CD4-positive, alpha-beta T cell treated with Interleukin-15 for 4 hours (primary cell): ENCODE measurements at regions not wholly inside any gene's neighbourhood (a gene's known extent, or its start where the extent isn't known, plus 50 kb on each side); places are given as distances from the start of the nearest gene placed in this dataset.

Source experiments
- DNase-seq: peaks from one replicate; pipeline ENCODE4 v3.0.0-alpha.2; 2020; ENCODE audit warnings: low spot score

DNA sequence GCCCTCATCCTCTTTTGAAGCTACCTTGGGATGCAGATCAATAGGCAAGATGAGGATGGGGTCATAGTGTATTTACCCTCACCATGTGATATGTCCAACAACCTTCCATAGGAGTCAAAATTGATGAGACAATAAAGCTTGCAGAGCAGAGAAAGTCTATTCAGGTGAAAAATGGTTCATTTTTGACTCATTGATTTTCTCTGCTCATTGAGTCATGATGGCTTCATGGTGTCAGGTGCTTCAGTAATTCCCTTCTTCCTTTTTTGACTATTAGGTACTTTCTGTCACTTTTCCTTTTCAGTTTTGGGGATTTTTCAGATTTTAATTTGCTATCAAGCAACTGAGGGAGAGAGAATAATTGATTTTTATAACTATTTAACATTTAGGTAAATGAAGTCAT is 55.9 kb upstream of the IL2 start:
- no peak for DNase-seq

DNA sequence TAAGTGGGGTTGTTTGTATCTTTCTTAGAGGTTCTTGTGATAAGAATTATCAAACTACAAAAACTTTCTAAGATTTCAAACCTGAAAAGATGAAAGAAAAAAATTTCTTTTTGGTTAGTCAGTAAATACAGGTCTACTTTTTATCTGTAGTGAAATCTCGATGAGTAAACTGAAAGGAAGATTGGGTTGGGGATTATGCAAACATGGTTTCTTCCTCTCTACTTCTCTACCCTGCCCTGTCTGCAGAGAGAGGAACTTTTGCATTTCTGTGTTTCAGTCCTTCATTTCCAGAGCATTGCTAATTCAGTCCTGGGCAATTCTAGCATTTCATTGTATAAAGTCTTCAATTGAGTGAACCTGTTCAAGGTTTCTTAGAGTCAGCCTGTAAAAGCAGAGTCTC is 51.6 kb upstream of the IL2 start:
- DNase-seq, result peak; percentile 23
